WTC11 (cell line): ENCODE measurements at regions not wholly inside any gene's neighbourhood (a gene's known extent, or its start where the extent isn't known, plus 50 kb on each side); places are given as distances from the start of the nearest gene placed in this dataset.

Experiments
- ATAC-seq: fragments of 200-7000 bp; cut with Tn5 transposase; 2 replicates; pipeline ENCODE4 v1.10.0; 2021; ENCODE audit warnings: mild to moderate bottlenecking, moderate library complexity
- CTCF ChIA-PET: fragments of 300-600 bp; sonication (Branson Sonifier 250); formaldehyde crosslinking; loops from one replicate; lab custom pipeline; 2021; ENCODE audit warnings: antibody characterized with exemption; lab: Charles Lee
- POLR2A ChIA-PET: fragments of 350-600 bp; sonication (Branson Sonifier 250); formaldehyde crosslinking; loops from one replicate; lab custom pipeline; 2021; ENCODE audit warnings: antibody characterized with exemption; lab: Charles Lee
- DNase-seq: peaks from one replicate; pipeline ENCODE4 v3.0.0; 2021; ENCODE audit warnings: low spot score
- H3K27ac Mint-ChIP-seq: 2 replicates; pipeline ENCODE4 v1.8.0; 2021; ENCODE audit warnings: mixed read lengths
- H3K27me3 Mint-ChIP-seq: 2 replicates; pipeline ENCODE4 v1.8.0; 2021; ENCODE audit warnings: low read depth, mild to moderate bottlenecking, moderate library complexity, mixed read lengths
- H3K36me3 Mint-ChIP-seq: 2 replicates; pipeline ENCODE4 v1.8.0; 2021; ENCODE audit warnings: mixed read lengths
- H3K4me1 Mint-ChIP-seq: 2 replicates; pipeline ENCODE4 v1.8.0; 2022; ENCODE audit warnings: mixed read lengths
- H3K4me3 Mint-ChIP-seq: 2 replicates; pipeline ENCODE4 v1.8.0; 2021; ENCODE audit warnings: mild to moderate bottlenecking, moderate library complexity, mixed read lengths
- H3K9me3 Mint-ChIP-seq: 2 replicates; pipeline ENCODE4 v1.8.0; 2021; ENCODE audit warnings: mixed read lengths
- CREB1 ChIP-seq: sonication (generic); formaldehyde crosslinking; IDR thresholded peaks from 2 replicates; pipeline ENCODE4 v1.8.0; 2023; ENCODE audit warnings: mild to moderate bottlenecking, missing genetic modification reagents
- CREM ChIP-seq: sonication (generic); formaldehyde crosslinking; IDR thresholded peaks from 2 replicates; pipeline ENCODE4 v1.8.1; 2022; ENCODE audit warnings: mild to moderate bottlenecking, missing genetic modification reagents, moderate library complexity
- ESRRA ChIP-seq: sonication (generic); formaldehyde crosslinking; IDR thresholded peaks from 2 replicates; pipeline ENCODE4 v1.8.1; 2022; ENCODE audit warnings: mild to moderate bottlenecking, missing genetic modification reagents, borderline replicate concordance
- GTF2I ChIP-seq: fragments of 250-450 bp; sonication (Bioruptor Pico); conservative IDR thresholded peaks from 2 replicates; pipeline ENCODE4 v1.4.0; 2021; ENCODE audit warnings: mild to moderate bottlenecking
- MXD4 ChIP-seq: fragments of 250-450 bp; sonication (Bioruptor Pico); IDR thresholded peaks from 2 replicates; pipeline ENCODE4 v1.8.0; 2021; ENCODE audit warnings: mild to moderate bottlenecking, moderate library complexity, borderline replicate concordance
- NR1H2 ChIP-seq: sonication (generic); formaldehyde crosslinking; IDR thresholded peaks from 2 replicates; pipeline ENCODE4 v1.9.0; 2021; ENCODE audit warnings: mild to moderate bottlenecking, moderate library complexity, missing genetic modification reagents
- SMAD3 ChIP-seq: sonication (generic); formaldehyde crosslinking; IDR thresholded peaks from 2 replicates; pipeline ENCODE4 v1.8.0; 2022; ENCODE audit warnings: missing genetic modification reagents, mild to moderate bottlenecking, borderline replicate concordance
- SOX15 ChIP-seq: fragments of 250-450 bp; sonication (Bioruptor Pico); IDR thresholded peaks from 2 replicates; pipeline ENCODE4 v1.9.0; 2021; ENCODE audit warnings: mild to moderate bottlenecking
- TEAD4 ChIP-seq: sonication (generic); formaldehyde crosslinking; IDR thresholded peaks from 2 replicates; pipeline ENCODE4 v1.8.0; 2022; ENCODE audit warnings: mild to moderate bottlenecking, missing genetic modification reagents
- ZNF232 ChIP-seq: sonication (generic); formaldehyde crosslinking; IDR thresholded peaks from 2 replicates; pipeline ENCODE4 v1.8.0; 2022; ENCODE audit warnings: mild to moderate bottlenecking, missing genetic modification reagents
- ZNF317 ChIP-seq: sonication (generic); formaldehyde crosslinking; IDR thresholded peaks from 2 replicates; pipeline ENCODE4 v1.8.1; 2023; ENCODE audit warnings: low read depth, mild to moderate bottlenecking, moderate library complexity, missing genetic modification reagents, borderline replicate concordance
- ZNF423 ChIP-seq: fragments of 250-450 bp; sonication (Bioruptor Pico); IDR thresholded peaks from 2 replicates; pipeline ENCODE4 v2.1.2; 2022; ENCODE audit warnings: mild to moderate bottlenecking, moderate library complexity
- TF ChIP-seq, protein P1 (sequence below): sonication (generic); formaldehyde crosslinking; IDR thresholded peaks from 2 replicates; pipeline ENCODE4 v1.8.1; 2022; ENCODE audit warnings: mild to moderate bottlenecking, moderate library complexity, missing genetic modification reagents
- TF ChIP-seq, protein P2 (sequence below): sonication (generic); formaldehyde crosslinking; IDR thresholded peaks from 2 replicates; pipeline ENCODE4 v1.8.0; 2023; ENCODE audit warnings: missing genetic modification reagents, mild to moderate bottlenecking, borderline replicate concordance
- TF ChIP-seq, protein P3 (sequence below): sonication (generic); formaldehyde crosslinking; IDR thresholded peaks from 2 replicates; pipeline ENCODE4 v1.8.0; 2022; ENCODE audit warnings: mild to moderate bottlenecking, missing genetic modification reagents
- TF ChIP-seq, protein P4 (sequence below): fragments of 250-450 bp; sonication (Bioruptor Pico); IDR thresholded peaks from 2 replicates; pipeline ENCODE4 v2.1.2; 2022; ENCODE audit warnings: mild to moderate bottlenecking, moderate library complexity
- TF ChIP-seq, protein P5 (sequence below): sonication (generic); formaldehyde crosslinking; IDR thresholded peaks from 2 replicates; pipeline ENCODE4 v1.8.0; 2022; ENCODE audit warnings: mild to moderate bottlenecking, missing genetic modification reagents
- TF ChIP-seq, protein P6 (sequence below): sonication (generic); formaldehyde crosslinking; IDR thresholded peaks from 2 replicates; pipeline ENCODE4 v1.8.0; 2023; ENCODE audit warnings: mild to moderate bottlenecking, missing genetic modification reagents
- TF ChIP-seq, protein P7 (sequence below): sonication (generic); formaldehyde crosslinking; IDR thresholded peaks from 2 replicates; pipeline ENCODE4 v1.8.1; 2023; ENCODE audit warnings: mild to moderate bottlenecking, missing genetic modification reagents, moderate library complexity
- TF ChIP-seq, protein P8 (sequence below): sonication (generic); formaldehyde crosslinking; IDR thresholded peaks from 2 replicates; pipeline ENCODE4 v1.8.1; 2022; ENCODE audit warnings: low read depth, mild to moderate bottlenecking, moderate library complexity, missing genetic modification reagents, borderline replicate concordance

DNA sequence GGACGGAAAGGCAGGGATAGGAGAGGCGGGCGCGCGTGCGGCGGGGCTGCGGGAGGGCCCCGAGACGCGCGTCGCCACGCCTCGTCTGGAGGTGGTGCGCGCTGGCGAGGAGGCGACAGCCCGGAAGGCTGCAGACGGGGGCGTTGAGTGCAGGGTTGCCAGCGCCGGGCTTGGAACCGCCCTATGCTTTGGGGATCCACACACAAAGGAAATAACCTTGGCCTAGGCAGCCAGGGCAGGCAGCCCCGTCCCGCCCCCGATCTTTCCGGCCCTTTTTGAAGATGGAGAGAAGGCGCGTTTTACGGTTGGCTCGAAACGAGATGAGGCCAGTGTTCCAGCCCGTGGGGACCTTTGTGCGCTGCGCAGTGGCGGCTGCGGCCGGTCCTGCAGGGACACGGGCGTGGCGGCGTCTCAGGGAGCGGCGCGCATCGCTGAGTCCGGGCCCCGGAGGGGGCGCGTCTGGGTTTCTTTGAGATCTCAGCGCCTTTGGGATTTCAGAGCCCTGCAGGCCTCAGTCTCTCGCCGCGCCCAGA, 50.8 kb upstream of the TRIM2 start (continued):
- TF ChIP-seq SMAD3 (CRISPR knock-in tag) (peak; percentile 50; the same call in 1 of the 2 replicates), CREM (CRISPR knock-in tag) (peak; percentile 58; the same call in 1 of the 2 replicates), CREB1 (CRISPR knock-in tag) (no peak)
- TF ChIP-seq, protein P1, sequence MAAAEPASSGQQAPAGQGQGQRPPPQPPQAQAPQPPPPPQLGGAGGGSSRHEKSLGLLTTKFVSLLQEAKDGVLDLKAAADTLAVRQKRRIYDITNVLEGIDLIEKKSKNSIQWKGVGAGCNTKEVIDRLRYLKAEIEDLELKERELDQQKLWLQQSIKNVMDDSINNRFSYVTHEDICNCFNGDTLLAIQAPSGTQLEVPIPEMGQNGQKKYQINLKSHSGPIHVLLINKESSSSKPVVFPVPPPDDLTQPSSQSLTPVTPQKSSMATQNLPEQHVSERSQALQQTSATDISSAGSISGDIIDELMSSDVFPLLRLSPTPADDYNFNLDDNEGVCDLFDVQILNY (CRISPR knock-in tag) = peak; percentile 58; the same call in 1 of the 2 replicates
- TF ChIP-seq, protein P2, sequence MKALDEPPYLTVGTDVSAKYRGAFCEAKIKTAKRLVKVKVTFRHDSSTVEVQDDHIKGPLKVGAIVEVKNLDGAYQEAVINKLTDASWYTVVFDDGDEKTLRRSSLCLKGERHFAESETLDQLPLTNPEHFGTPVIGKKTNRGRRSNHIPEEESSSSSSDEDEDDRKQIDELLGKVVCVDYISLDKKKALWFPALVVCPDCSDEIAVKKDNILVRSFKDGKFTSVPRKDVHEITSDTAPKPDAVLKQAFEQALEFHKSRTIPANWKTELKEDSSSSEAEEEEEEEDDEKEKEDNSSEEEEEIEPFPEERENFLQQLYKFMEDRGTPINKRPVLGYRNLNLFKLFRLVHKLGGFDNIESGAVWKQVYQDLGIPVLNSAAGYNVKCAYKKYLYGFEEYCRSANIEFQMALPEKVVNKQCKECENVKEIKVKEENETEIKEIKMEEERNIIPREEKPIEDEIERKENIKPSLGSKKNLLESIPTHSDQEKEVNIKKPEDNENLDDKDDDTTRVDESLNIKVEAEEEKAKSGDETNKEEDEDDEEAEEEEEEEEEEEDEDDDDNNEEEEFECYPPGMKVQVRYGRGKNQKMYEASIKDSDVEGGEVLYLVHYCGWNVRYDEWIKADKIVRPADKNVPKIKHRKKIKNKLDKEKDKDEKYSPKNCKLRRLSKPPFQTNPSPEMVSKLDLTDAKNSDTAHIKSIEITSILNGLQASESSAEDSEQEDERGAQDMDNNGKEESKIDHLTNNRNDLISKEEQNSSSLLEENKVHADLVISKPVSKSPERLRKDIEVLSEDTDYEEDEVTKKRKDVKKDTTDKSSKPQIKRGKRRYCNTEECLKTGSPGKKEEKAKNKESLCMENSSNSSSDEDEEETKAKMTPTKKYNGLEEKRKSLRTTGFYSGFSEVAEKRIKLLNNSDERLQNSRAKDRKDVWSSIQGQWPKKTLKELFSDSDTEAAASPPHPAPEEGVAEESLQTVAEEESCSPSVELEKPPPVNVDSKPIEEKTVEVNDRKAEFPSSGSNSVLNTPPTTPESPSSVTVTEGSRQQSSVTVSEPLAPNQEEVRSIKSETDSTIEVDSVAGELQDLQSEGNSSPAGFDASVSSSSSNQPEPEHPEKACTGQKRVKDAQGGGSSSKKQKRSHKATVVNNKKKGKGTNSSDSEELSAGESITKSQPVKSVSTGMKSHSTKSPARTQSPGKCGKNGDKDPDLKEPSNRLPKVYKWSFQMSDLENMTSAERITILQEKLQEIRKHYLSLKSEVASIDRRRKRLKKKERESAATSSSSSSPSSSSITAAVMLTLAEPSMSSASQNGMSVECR (CRISPR knock-in tag) = no peak
- TF ChIP-seq, protein P3, sequence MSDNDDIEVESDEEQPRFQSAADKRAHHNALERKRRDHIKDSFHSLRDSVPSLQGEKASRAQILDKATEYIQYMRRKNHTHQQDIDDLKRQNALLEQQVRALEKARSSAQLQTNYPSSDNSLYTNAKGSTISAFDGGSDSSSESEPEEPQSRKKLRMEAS = peak; percentile 72; the same call in 1 of the 2 replicates

DNA sequence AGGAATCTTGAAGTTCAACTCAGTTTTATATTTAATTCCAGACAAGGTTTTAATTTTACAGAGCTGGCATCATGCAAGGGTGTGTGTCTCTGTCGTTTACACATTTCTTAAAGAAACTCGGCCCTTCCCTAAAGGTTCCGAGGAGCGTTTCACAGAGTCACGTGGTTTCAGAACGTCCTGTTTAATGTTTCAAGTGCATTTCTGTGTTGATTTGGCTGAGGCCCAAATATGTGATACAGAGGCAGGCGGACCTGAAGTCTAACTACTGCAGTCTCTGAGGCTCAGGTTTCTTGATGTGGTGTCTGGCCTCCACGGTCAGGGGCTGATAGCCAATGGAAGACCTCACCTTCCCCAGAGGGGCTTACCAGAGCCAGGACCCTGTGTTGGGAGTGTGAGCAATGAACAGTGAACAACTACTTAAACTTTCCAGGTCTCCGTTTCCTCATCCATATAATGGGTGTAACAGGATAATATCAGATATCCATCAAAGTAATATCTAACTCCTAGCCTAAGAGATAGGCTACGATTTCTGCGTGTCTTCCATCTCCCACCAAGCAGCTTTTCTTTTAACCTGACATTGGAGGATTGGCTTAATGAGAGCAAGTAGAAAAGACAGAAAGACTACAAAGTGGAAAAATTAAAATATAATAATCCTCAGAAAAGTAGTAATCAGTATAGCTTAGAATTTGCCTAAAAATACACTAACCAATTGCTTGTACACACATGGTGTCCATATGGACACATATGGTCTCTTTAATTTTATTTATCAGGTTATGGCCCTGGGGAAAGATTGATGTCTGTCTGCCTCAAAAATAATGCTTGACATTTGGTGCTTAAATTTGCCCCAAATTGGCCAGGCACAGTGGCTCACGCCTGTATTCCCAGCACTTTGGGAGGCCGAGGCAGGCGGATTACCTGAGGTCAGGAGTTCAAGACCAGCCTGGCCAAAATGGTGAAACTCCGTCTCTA, 50.0 kb upstream of the TRIM2 start:
- TF ChIP-seq ZNF317 (CRISPR knock-in tag) (no peak), ZNF423 (no peak), SMAD3 (CRISPR knock-in tag) (no peak), NR1H2 (no peak), SOX15 (no peak), ZNF232 (CRISPR knock-in tag) (no peak), MXD4 (CRISPR knock-in tag) (no peak), TEAD4 (CRISPR knock-in tag) (no peak), ESRRA (CRISPR knock-in tag) (no peak), GTF2I (CRISPR knock-in tag) (no peak)
- TF ChIP-seq, protein P4, sequence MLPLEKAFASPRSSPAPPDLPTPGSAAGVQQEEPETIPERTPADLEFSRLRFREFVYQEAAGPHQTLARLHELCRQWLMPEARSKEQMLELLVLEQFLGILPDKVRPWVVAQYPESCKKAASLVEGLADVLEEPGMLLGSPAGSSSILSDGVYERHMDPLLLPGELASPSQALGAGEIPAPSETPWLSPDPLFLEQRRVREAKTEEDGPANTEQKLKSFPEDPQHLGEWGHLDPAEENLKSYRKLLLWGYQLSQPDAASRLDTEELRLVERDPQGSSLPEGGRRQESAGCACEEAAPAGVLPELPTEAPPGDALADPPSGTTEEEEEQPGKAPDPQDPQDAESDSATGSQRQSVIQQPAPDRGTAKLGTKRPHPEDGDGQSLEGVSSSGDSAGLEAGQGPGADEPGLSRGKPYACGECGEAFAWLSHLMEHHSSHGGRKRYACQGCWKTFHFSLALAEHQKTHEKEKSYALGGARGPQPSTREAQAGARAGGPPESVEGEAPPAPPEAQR (CRISPR knock-in tag) = no peak
- TF ChIP-seq, protein P5, sequence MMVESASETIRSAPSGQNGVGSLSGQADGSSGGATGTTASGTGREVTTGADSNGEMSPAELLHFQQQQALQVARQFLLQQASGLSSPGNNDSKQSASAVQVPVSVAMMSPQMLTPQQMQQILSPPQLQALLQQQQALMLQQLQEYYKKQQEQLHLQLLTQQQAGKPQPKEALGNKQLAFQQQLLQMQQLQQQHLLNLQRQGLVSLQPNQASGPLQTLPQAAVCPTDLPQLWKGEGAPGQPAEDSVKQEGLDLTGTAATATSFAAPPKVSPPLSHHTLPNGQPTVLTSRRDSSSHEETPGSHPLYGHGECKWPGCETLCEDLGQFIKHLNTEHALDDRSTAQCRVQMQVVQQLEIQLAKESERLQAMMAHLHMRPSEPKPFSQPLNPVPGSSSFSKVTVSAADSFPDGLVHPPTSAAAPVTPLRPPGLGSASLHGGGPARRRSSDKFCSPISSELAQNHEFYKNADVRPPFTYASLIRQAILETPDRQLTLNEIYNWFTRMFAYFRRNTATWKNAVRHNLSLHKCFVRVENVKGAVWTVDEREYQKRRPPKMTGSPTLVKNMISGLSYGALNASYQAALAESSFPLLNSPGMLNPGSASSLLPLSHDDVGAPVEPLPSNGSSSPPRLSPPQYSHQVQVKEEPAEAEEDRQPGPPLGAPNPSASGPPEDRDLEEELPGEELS (CRISPR knock-in tag) = no peak
- TF ChIP-seq, protein P6, sequence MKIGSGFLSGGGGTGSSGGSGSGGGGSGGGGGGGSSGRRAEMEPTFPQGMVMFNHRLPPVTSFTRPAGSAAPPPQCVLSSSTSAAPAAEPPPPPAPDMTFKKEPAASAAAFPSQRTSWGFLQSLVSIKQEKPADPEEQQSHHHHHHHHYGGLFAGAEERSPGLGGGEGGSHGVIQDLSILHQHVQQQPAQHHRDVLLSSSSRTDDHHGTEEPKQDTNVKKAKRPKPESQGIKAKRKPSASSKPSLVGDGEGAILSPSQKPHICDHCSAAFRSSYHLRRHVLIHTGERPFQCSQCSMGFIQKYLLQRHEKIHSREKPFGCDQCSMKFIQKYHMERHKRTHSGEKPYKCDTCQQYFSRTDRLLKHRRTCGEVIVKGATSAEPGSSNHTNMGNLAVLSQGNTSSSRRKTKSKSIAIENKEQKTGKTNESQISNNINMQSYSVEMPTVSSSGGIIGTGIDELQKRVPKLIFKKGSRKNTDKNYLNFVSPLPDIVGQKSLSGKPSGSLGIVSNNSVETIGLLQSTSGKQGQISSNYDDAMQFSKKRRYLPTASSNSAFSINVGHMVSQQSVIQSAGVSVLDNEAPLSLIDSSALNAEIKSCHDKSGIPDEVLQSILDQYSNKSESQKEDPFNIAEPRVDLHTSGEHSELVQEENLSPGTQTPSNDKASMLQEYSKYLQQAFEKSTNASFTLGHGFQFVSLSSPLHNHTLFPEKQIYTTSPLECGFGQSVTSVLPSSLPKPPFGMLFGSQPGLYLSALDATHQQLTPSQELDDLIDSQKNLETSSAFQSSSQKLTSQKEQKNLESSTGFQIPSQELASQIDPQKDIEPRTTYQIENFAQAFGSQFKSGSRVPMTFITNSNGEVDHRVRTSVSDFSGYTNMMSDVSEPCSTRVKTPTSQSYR (CRISPR knock-in tag) = no peak
- TF ChIP-seq, protein P7, sequence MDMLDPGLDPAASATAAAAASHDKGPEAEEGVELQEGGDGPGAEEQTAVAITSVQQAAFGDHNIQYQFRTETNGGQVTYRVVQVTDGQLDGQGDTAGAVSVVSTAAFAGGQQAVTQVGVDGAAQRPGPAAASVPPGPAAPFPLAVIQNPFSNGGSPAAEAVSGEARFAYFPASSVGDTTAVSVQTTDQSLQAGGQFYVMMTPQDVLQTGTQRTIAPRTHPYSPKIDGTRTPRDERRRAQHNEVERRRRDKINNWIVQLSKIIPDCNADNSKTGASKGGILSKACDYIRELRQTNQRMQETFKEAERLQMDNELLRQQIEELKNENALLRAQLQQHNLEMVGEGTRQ (CRISPR knock-in tag) = no peak
- TF ChIP-seq, protein P8, sequence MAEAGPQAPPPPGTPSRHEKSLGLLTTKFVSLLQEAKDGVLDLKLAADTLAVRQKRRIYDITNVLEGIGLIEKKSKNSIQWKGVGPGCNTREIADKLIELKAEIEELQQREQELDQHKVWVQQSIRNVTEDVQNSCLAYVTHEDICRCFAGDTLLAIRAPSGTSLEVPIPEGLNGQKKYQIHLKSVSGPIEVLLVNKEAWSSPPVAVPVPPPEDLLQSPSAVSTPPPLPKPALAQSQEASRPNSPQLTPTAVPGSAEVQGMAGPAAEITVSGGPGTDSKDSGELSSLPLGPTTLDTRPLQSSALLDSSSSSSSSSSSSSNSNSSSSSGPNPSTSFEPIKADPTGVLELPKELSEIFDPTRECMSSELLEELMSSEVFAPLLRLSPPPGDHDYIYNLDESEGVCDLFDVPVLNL (CRISPR knock-in tag) = no peak
- H3K9me3 Mint-ChIP-seq = no peaks in the 10 kb centered on the region
- ChIA-PET CTCF (no interaction called here), POLR2A (no interaction called here)
- peaks cover 71% of the 10 kb centered on the region for H3K27me3 Mint-ChIP-seq
- H3K36me3 Mint-ChIP-seq = no peaks in the 10 kb centered on the region
- peaks cover 62% of the 10 kb centered on the region for H3K4me1 Mint-ChIP-seq
- H3K27ac Mint-ChIP-seq = no peak overlapping the region
- peak overlapping the region; percentile 78 for H3K4me3 Mint-ChIP-seq
- no peak for ATAC-seq
- no peak for DNase-seq
